Activated T-cell treated with anti-CD3 and anti-CD28 coated beads, Interleukin-2, amount 50 U/mL, for 72 hours (primary cell): ENCODE measurements at regions not wholly inside any gene's neighbourhood (a gene's known extent, or its start where the extent isn't known, plus 50 kb on each side); places are given as distances from the start of the nearest gene placed in this dataset.
A peak's percentile ranks its signal among the peaks of the same experiment; 100 is the strongest.

ENCODE experiments used
- ATAC-seq, 2 donors: fragments of 150-1000 bp; cut with Tn5 transposase; replicated peaks in 1 of 2; 2 replicates each; pipeline ENCODE4 v1.10.0; 2021; ENCODE audit warnings: moderate library complexity in 2 of 2, mild to moderate bottlenecking in 1 of 2
- DNase-seq, 2 donors: peaks; one replicate each; pipeline ENCODE4 v3.0.0; 2021 to 2022; ENCODE audit warnings: mixed read lengths in 1 of 2
- H3K27ac Mint-ChIP-seq: one replicate; pipeline ENCODE4 v1.8.0; 2022; ENCODE audit warnings: mild to moderate bottlenecking, moderate library complexity, mixed read lengths
- H3K27me3 Mint-ChIP-seq: one replicate; pipeline ENCODE4 v1.8.0; 2022; ENCODE audit warnings: low read depth, mixed read lengths
- H3K36me3 Mint-ChIP-seq, 2 donors: one replicate each; pipeline ENCODE4 v1.8.0; 2022; ENCODE audit warnings: mixed read lengths in 2 of 2, mild to moderate bottlenecking in 1 of 2; ENCODE audit not compliant: insufficient read depth in 2 of 2
- H3K4me1 Mint-ChIP-seq: one replicate; pipeline ENCODE4 v1.8.0; 2022; ENCODE audit warnings: low read depth, mixed read lengths
- H3K4me3 Mint-ChIP-seq, 2 donors: one replicate each; pipeline ENCODE4 v1.8.0; 2022; ENCODE audit warnings: mild to moderate bottlenecking in 2 of 2, mixed read lengths in 2 of 2, moderate library complexity in 2 of 2
- H3K9me3 Mint-ChIP-seq, 2 donors: one replicate each; pipeline ENCODE4 v1.8.0; 2022; ENCODE audit warnings: mixed read lengths in 2 of 2

- no peaks in the 10 kb centered on the region for H3K4me1 Mint-ChIP-seq
- no peak for ATAC-seq
- peaks cover 0 to 3% of the 10 kb centered on the region in 2 donors for H3K36me3 Mint-ChIP-seq
- no peaks in the 10 kb centered on the region for H3K27me3 Mint-ChIP-seq
- H3K9me3 Mint-ChIP-seq: peaks cover 0 to 7% of the 10 kb centered on the region in 2 donors
- H3K4me3 Mint-ChIP-seq: no peak overlapping the region
- H3K27ac Mint-ChIP-seq: no peak overlapping the region
- no peak for DNase-seq
These were observed 473.6 kb upstream of the ZFHX3 start for GRCh38 chr16:73521499-73521898.

GRCh38 chr16:73515616-73516015 is 467.7 kb upstream of the ZFHX3 start:
- ATAC-seq: no peak
- Mint-ChIP-seq H3K27ac (no peak overlapping the region), H3K36me3 (no peaks in the 10 kb centered on the region), H3K4me1 (no peaks in the 10 kb centered on the region), H3K27me3 (no peaks in the 10 kb centered on the region), H3K9me3 (peaks cover 0 to 7% of the 10 kb centered on the region in 2 donors), H3K4me3 (no peak overlapping the region)
- DNase-seq: no peak

- H3K4me3 Mint-ChIP-seq: no peak overlapping the region
- no peak for ATAC-seq
These were observed 462.9 kb upstream of the ZFHX3 start for GRCh38 chr16:73510852-73511251.

GRCh38 chr16:73506568-73507056 is 458.7 kb upstream of the ZFHX3 start:
- Mint-ChIP-seq H3K4me3 (no peak overlapping the region), H3K4me1 (no peaks in the 10 kb centered on the region), H3K27me3 (no peaks in the 10 kb centered on the region), H3K9me3 (peaks cover 0 to 1% of the 10 kb centered on the region in 2 donors), H3K27ac (no peak overlapping the region), H3K36me3 (no peaks in the 10 kb centered on the region)
- no peak for ATAC-seq
- DNase-seq: no peak

More at GRCh38 chr16:73510852-73511251, 462.9 kb upstream of the ZFHX3 start:
- Mint-ChIP-seq H3K36me3 (no peaks in the 10 kb centered on the region), H3K27me3 (no peaks in the 10 kb centered on the region), H3K4me1 (no peaks in the 10 kb centered on the region), H3K27ac (no peak overlapping the region), H3K9me3 (peaks cover 0 to 1% of the 10 kb centered on the region in 2 donors)
- DNase-seq: no peak

GRCh38 chr16:73505577-73505976 is 457.6 kb upstream of the ZFHX3 start:
- Mint-ChIP-seq H3K4me1 (no peaks in the 10 kb centered on the region), H3K27ac (no peak overlapping the region), H3K9me3 (peaks cover 0 to 1% of the 10 kb centered on the region in 2 donors), H3K36me3 (peaks cover 0 to 1% of the 10 kb centered on the region in 2 donors), H3K4me3 (no peak overlapping the region), H3K27me3 (no peaks in the 10 kb centered on the region)
- ATAC-seq (no peak), DNase-seq (no peak)

GRCh38 chr16:73504591-73505575 is 457.0 kb upstream of the ZFHX3 start:
- H3K36me3 Mint-ChIP-seq: peaks cover 0 to 1% of the 10 kb centered on the region in 2 donors
- H3K27me3 Mint-ChIP-seq: no peaks in the 10 kb centered on the region
- H3K9me3 Mint-ChIP-seq: peaks cover 0 to 1% of the 10 kb centered on the region in 2 donors

GRCh38 chr16:73503093-73503492 is 455.2 kb upstream of the ZFHX3 start:
- H3K27me3 Mint-ChIP-seq: no peaks in the 10 kb centered on the region
- no peaks in the 10 kb centered on the region for H3K9me3 Mint-ChIP-seq
- no peak for DNase-seq
- ATAC-seq: no peak
- H3K27ac Mint-ChIP-seq: no peak overlapping the region
- peaks cover 0 to 1% of the 10 kb centered on the region in 2 donors for H3K36me3 Mint-ChIP-seq
- no peaks in the 10 kb centered on the region for H3K4me1 Mint-ChIP-seq
- H3K4me3 Mint-ChIP-seq: no peak overlapping the region

More at GRCh38 chr16:73504591-73505575, 457.0 kb upstream of the ZFHX3 start:
- no peak overlapping the region for H3K27ac Mint-ChIP-seq
- no peak for ATAC-seq
- no peaks in the 10 kb centered on the region for H3K4me1 Mint-ChIP-seq
- no peak for DNase-seq
- no peak overlapping the region for H3K4me3 Mint-ChIP-seq

GRCh38 chr16:73499276-73499675 is 451.3 kb upstream of the ZFHX3 start:
- no peaks in the 10 kb centered on the region for H3K9me3 Mint-ChIP-seq
- ATAC-seq: no peak
- no peak overlapping the region for H3K27ac Mint-ChIP-seq

GRCh38 chr16:73485880-73486279 is 438.0 kb upstream of the ZFHX3 start:
- Mint-ChIP-seq H3K27ac (no peak overlapping the region), H3K4me3 (no peak overlapping the region), H3K36me3 (no peaks in the 10 kb centered on the region), H3K9me3 (no peaks in the 10 kb centered on the region), H3K4me1 (no peaks in the 10 kb centered on the region), H3K27me3 (peaks cover 21% of the 10 kb centered on the region)
- DNase-seq (no peak), ATAC-seq (no peak)

More at GRCh38 chr16:73499276-73499675, 451.3 kb upstream of the ZFHX3 start:
- no peak overlapping the region for H3K4me3 Mint-ChIP-seq
- DNase-seq: no peak
- no peaks in the 10 kb centered on the region for H3K4me1 Mint-ChIP-seq
- no peaks in the 10 kb centered on the region for H3K27me3 Mint-ChIP-seq
- peaks cover 0 to 1% of the 10 kb centered on the region in 2 donors for H3K36me3 Mint-ChIP-seq

- Mint-ChIP-seq H3K4me3 (no peak overlapping the region), H3K27ac (no peak overlapping the region), H3K36me3 (no peaks in the 10 kb centered on the region), H3K27me3 (peaks cover 21% of the 10 kb centered on the region), H3K4me1 (no peaks in the 10 kb centered on the region), H3K9me3 (peaks cover 0 to 3% of the 10 kb centered on the region in 2 donors)
- DNase-seq (no peak), ATAC-seq (no peak)
These were observed 436.2 kb upstream of the ZFHX3 start for GRCh38 chr16:73483934-73484711.

GRCh38 chr16:73483076-73483791 is 435.3 kb upstream of the ZFHX3 start:
- ATAC-seq: no peak
- Mint-ChIP-seq H3K9me3 (peaks cover 0 to 3% of the 10 kb centered on the region in 2 donors), H3K36me3 (no peaks in the 10 kb centered on the region), H3K4me3 (peak overlapping the region; percentile 0 to 13), H3K4me1 (no peaks in the 10 kb centered on the region), H3K27ac (no peak overlapping the region), H3K27me3 (peaks cover 21% of the 10 kb centered on the region)
- no peak for DNase-seq

- Mint-ChIP-seq H3K4me1 (no peaks in the 10 kb centered on the region), H3K27me3 (peaks cover 21% of the 10 kb centered on the region), H3K36me3 (no peaks in the 10 kb centered on the region), H3K4me3 (no peak overlapping the region), H3K9me3 (peaks cover 0 to 3% of the 10 kb centered on the region in 2 donors), H3K27ac (no peak overlapping the region)
- DNase-seq (no peak), ATAC-seq (no peak)
These were observed 434.4 kb upstream of the ZFHX3 start for GRCh38 chr16:73482310-73482709.
